ENCODE measurements at regions not wholly inside any gene's neighbourhood (a gene's known extent, or its start where the extent isn't known, plus 50 kb on each side); places are given as distances from the start of the nearest gene placed in this dataset.

- no peaks in the 10 kb centered on the region for H3K4me1 Mint-ChIP-seq
- no peak overlapping the region for H3K27ac Mint-ChIP-seq (ENCODE audit: unreplicated experiment)
- H3K27me3 Mint-ChIP-seq (ENCODE audit: low read depth) = no peaks in the 10 kb centered on the region
- peaks cover 7% of the 10 kb centered on the region for H3K9me3 Mint-ChIP-seq
- DNase-seq (ENCODE audit: low read depth, low spot score) = no peak
- H3K36me3 Mint-ChIP-seq (ENCODE audit: low read depth) = no peaks in the 10 kb centered on the region
- no peak overlapping the region for H3K4me3 Mint-ChIP-seq
- no peak for TF ChIP-seq CTCF (conservative IDR thresholded peaks at IDR 0.05)
Observed at GRCh38 chr7:41910940-41911600, 208.2 kb upstream of the INHBA start.

- H3K9me3 Mint-ChIP-seq = peaks cover 17% of the 10 kb centered on the region
- H3K4me3 Mint-ChIP-seq = no peak overlapping the region
- H3K4me1 Mint-ChIP-seq = no peaks in the 10 kb centered on the region
- no peaks in the 10 kb centered on the region for H3K27me3 Mint-ChIP-seq (ENCODE audit: low read depth)
- TF ChIP-seq CTCF (conservative IDR thresholded peaks at IDR 0.05) = no peak
- no peak for DNase-seq (ENCODE audit: low read depth, low spot score)
- H3K36me3 Mint-ChIP-seq (ENCODE audit: low read depth) = peaks cover 6% of the 10 kb centered on the region
- H3K27ac Mint-ChIP-seq (ENCODE audit: unreplicated experiment) = no peak overlapping the region
Observed at GRCh38 chr7:41907444-41907843, 204.6 kb upstream of the INHBA start.

- Mint-ChIP-seq H3K27ac (ENCODE audit: unreplicated experiment) (no peak overlapping the region), H3K4me1 (no peaks in the 10 kb centered on the region)
Observed at GRCh38 chr7:41900532-41900931, 197.6 kb upstream of the INHBA start.

GRCh38 chr7:41899823-41900433 lies 197.0 kb upstream of the INHBA start:
- Mint-ChIP-seq H3K4me1 (no peaks in the 10 kb centered on the region), H3K27ac (ENCODE audit: unreplicated experiment) (no peak overlapping the region), H3K4me3 (no peak overlapping the region), H3K36me3 (ENCODE audit: low read depth) (peaks cover 3% of the 10 kb centered on the region), H3K9me3 (peaks cover 2% of the 10 kb centered on the region), H3K27me3 (ENCODE audit: low read depth) (no peaks in the 10 kb centered on the region)
- no peak for TF ChIP-seq CTCF (conservative IDR thresholded peaks at IDR 0.05)
- DNase-seq (ENCODE audit: low read depth, low spot score) = no peak

More at GRCh38 chr7:41900532-41900931, 197.6 kb upstream of the INHBA start:
- Mint-ChIP-seq H3K36me3 (ENCODE audit: low read depth) (peaks cover 3% of the 10 kb centered on the region), H3K9me3 (peaks cover 4% of the 10 kb centered on the region), H3K27me3 (ENCODE audit: low read depth) (no peaks in the 10 kb centered on the region), H3K4me3 (no peak overlapping the region)
- no peak for TF ChIP-seq CTCF (conservative IDR thresholded peaks at IDR 0.05)
- DNase-seq (ENCODE audit: low read depth, low spot score) = no peak

GRCh38 chr7:41893656-41894055 lies 190.8 kb upstream of the INHBA start:
- Mint-ChIP-seq H3K27ac (ENCODE audit: unreplicated experiment) (no peak overlapping the region), H3K27me3 (ENCODE audit: low read depth) (no peaks in the 10 kb centered on the region), H3K9me3 (no peaks in the 10 kb centered on the region), H3K36me3 (ENCODE audit: low read depth) (no peaks in the 10 kb centered on the region), H3K4me3 (no peak overlapping the region), H3K4me1 (peaks cover 3% of the 10 kb centered on the region)
- TF ChIP-seq CTCF (conservative IDR thresholded peaks at IDR 0.05) = no peak
- no peak for DNase-seq (ENCODE audit: low read depth, low spot score)

All from neural crest cell (in vitro differentiated cells).